DOHH2 (cell line): ENCODE measurements at regions not wholly inside any gene's neighbourhood (a gene's known extent, or its start where the extent isn't known, plus 50 kb on each side); places are given as distances from the start of the nearest gene placed in this dataset.

ENCODE experiments used
- CTCF ChIP-seq: fragments of 200-600 bp; sonication (generic); IDR thresholded peaks from one replicate; pipeline ENCODE4 v1.5.1; 2014; ENCODE audit warnings: antibody characterized with exemption, mild to moderate bottlenecking, low read depth, low read length; ENCODE audit not compliant: poor library complexity, severe bottlenecking
- EZH2phosphoT487 ChIP-seq: fragments of 200-600 bp; sonication (generic); IDR thresholded peaks from 2 replicates; pipeline ENCODE4 v1.6.1; 2017; ENCODE audit warnings: borderline replicate concordance, mild to moderate bottlenecking, antibody characterized with exemption, low read length, moderate library complexity, mixed read lengths

GRCh38 chr1:198923993-198924392 is 285.2 kb downstream of the PTPRC start:
- no peak for TF ChIP-seq CTCF
- no peak for TF ChIP-seq EZH2phosphoT487
